GM12878 (cell line): ENCODE measurements at regions not wholly inside any gene's neighbourhood (a gene's known extent, or its start where the extent isn't known, plus 50 kb on each side); places are given as distances from the start of the nearest gene placed in this dataset.

Experiments
- ATAC-seq: fragments of 200-7000 bp; cut with Tn5 transposase; 3 replicates; pipeline ENCODE4 v1.9.1; 2020; ENCODE audit warnings: mild to moderate bottlenecking, moderate library complexity
- BruUV-seq: library from RNA; stranded (reverse); fragments of 400-500 nt; replicated peaks from 2 replicates; lab custom pipeline; 2021; lab: Mats Ljungman, UMichigan
- CTCF ChIA-PET: fragments of 300-600 bp; sonication (Branson Sonifier 250); formaldehyde crosslinking; extraction: SDS; loops from one replicate; lab custom pipeline; 2021; ENCODE audit warnings: inconsistent platforms; lab: Yijun Ruan, JAX
- POLR2A ChIA-PET: fragments of 350-600 bp; formaldehyde crosslinking; extraction: SDS; loops from one replicate; lab custom pipeline; 2021; ENCODE audit warnings: inconsistent platforms; lab: Charles Lee
- RAD21 ChIA-PET: fragments of 300-600 bp; sonication (Branson Sonifier 250); formaldehyde crosslinking; loops from one replicate; lab custom pipeline; 2023; ENCODE audit warnings: antibody characterized with exemption; ENCODE audit not compliant: unreplicated experiment; lab: Charles Lee
- SMC1A ChIA-PET: fragments of 300-600 bp; sonication (Branson Sonifier 250); formaldehyde crosslinking; loops from one replicate; lab custom pipeline; 2023; ENCODE audit not compliant: unreplicated experiment, uncharacterized antibody; lab: Charles Lee
- DNase-seq: peaks from one replicate; pipeline ENCODE4 v3.0.0-alpha.2; 2011; ENCODE audit warnings: low read depth, low spot score
- FAIRE-seq: peaks from 3 replicates; lab custom pipeline; 2011; peaks lifted over from hg19 to GRCh38; lab: Jason Lieb, UNC
- H2AFZ ChIP-seq: 2 replicates; pipeline ENCODE4 v1.6.0; 2011; ENCODE audit warnings: low read depth, low read length, control low read depth; ENCODE audit not compliant: control insufficient read depth
- H3K27ac ChIP-seq: 2 replicates; pipeline ENCODE4 v1.5.1; 2011; ENCODE audit warnings: control low read depth; ENCODE audit not compliant: control insufficient read depth, insufficient read depth
- H3K27me3 ChIP-seq, 2 experiments: replicated peaks in 1 of 2; 2 replicates each; pipeline versions ENCODE4 v1.6.0 to v1.6.1; 2011; ENCODE audit warnings: low read length in 1 of 2; ENCODE audit not compliant: control insufficient read depth in 2 of 2, insufficient read depth in 2 of 2
- H3K36me3 ChIP-seq, 2 experiments: 2 replicates each; pipeline ENCODE4 v1.5.1; 2011; ENCODE audit warnings: low read length in 1 of 2; ENCODE audit not compliant: control insufficient read depth in 2 of 2, insufficient read depth in 2 of 2
- H3K4me1 ChIP-seq: 2 replicates; pipeline ENCODE4 v1.6.1; 2011; ENCODE audit warnings: mild to moderate bottlenecking, low read length, moderate library complexity, mixed read lengths; ENCODE audit not compliant: control insufficient read depth, insufficient read depth
- H3K4me2 ChIP-seq: 2 replicates; pipeline ENCODE4 v1.6.0; 2011; ENCODE audit warnings: control low read depth; ENCODE audit not compliant: control insufficient read depth, insufficient read depth
- H3K4me3 ChIP-seq: fragments of 200-600 bp; sonication (generic); 2 replicates; pipeline ENCODE4 v1.5.1; 2016
- H3K79me2 ChIP-seq: 2 replicates; pipeline ENCODE4 v1.6.0; 2011; ENCODE audit warnings: low read length; ENCODE audit not compliant: control insufficient read depth, insufficient read depth
- H3K9ac ChIP-seq: 2 replicates; pipeline ENCODE4 v1.8.0; 2011; ENCODE audit warnings: low read length, control low read depth, mixed read lengths; ENCODE audit not compliant: control insufficient read depth, insufficient read depth
- H3K9me3 ChIP-seq: replicated peaks from 3 replicates; pipeline ENCODE4 v1.5.1; 2011; ENCODE audit warnings: mild to moderate bottlenecking, low read length; ENCODE audit not compliant: control insufficient read depth, insufficient read depth
- H4K20me1 ChIP-seq: 2 replicates; pipeline ENCODE4 v1.6.0; 2011; ENCODE audit not compliant: control insufficient read depth, insufficient read depth
- CEBPZ ChIP-seq: fragments of 150-350 bp; IDR thresholded peaks from 2 replicates; pipeline ENCODE4 v1.6.1; 2016; ENCODE audit warnings: low read depth, low read length
- CTCF ChIP-seq, 3 experiments: IDR thresholded peaks in 2 of 3; conservative IDR thresholded peaks in 1 of 3; 2 replicates each; pipeline ENCODE4 v1.5.1; 2011; ENCODE audit warnings: low read depth in 3 of 3, low read length in 3 of 3, mild to moderate bottlenecking in 3 of 3, control low read depth in 2 of 3, moderate library complexity in 2 of 3, inconsistent platforms in 1 of 3, mixed read lengths in 1 of 3; ENCODE audit not compliant: control insufficient read depth in 2 of 3, insufficient read depth in 1 of 3; ENCODE audit errors: extremely low read depth in 1 of 3
- DPF2 ChIP-seq: fragments of 450-650 bp; IDR thresholded peaks from 2 replicates; pipeline ENCODE4 v1.6.1; 2017; ENCODE audit warnings: mild to moderate bottlenecking
- EGR1 ChIP-seq, 2 experiments: IDR thresholded peaks; 1 replicate in 1 of 2; 2 replicates in 1 of 2; pipeline ENCODE4 v1.6.1; 2011 to 2012; ENCODE audit warnings: low read depth in 2 of 2, low read length in 2 of 2, borderline replicate concordance in 1 of 2, mild to moderate bottlenecking in 1 of 2, moderate library complexity in 1 of 2
- JUNB ChIP-seq: IDR thresholded peaks from 2 replicates; pipeline ENCODE4 v1.6.1; 2016; ENCODE audit warnings: antibody characterized with exemption, mild to moderate bottlenecking
- NBN ChIP-seq: fragments of 450-650 bp; IDR thresholded peaks from 2 replicates; pipeline ENCODE4 v1.6.1; 2016
- NR2F1 ChIP-seq: fragments of 450-650 bp; conservative IDR thresholded peaks from 2 replicates; pipeline ENCODE4 v1.6.1; 2017; ENCODE audit warnings: mild to moderate bottlenecking
- POLR2AphosphoS2 ChIP-seq: IDR thresholded peaks from 2 replicates; pipeline ENCODE4 v1.6.1; 2011; ENCODE audit warnings: low read depth, mild to moderate bottlenecking, low read length, improper control_type of control experiment, moderate library complexity
- ZNF274 ChIP-seq: IDR thresholded peaks from one replicate; pipeline ENCODE4 v1.8.0; 2011; ENCODE audit not compliant: insufficient read length, insufficient read depth
- WGBS: methylation state at CpG from one replicate; pipeline ENCODE4 v1.1.6; 2016; ENCODE audit warnings: low lambda C conversion rate; ENCODE audit not compliant: insufficient replicate concordance, insufficient coverage; ENCODE audit errors: missing lambda C conversion rate; 5-methylcytosine and 5-hydroxymethylcytosine counted together
- in situ Hi-C: fragments of 300-500 bp; cut with MboI; formaldehyde crosslinking; loops from 9 replicates; pipeline ENCODE4 v1.14.3; 2018; ENCODE audit warnings: mixed read lengths
- intact Hi-C: fragments of 100-400 bp; cut with micrococcal nuclease; formaldehyde crosslinking; loops from one replicate; pipeline ENCODE4 v1.14.2; 2022; ENCODE audit not compliant: unreplicated experiment
- TF ChIP-seq, protein P1 (sequence below): IDR thresholded peaks from 2 replicates; pipeline ENCODE4 v1.6.1; 2012; ENCODE audit warnings: improper control_type of control experiment, low read depth, low read length; ENCODE audit not compliant: insufficient replicate concordance
- TF ChIP-seq, protein P2 (sequence below): fragments of 450-650 bp; IDR thresholded peaks from 2 replicates; pipeline ENCODE4 v1.6.1; 2018; ENCODE audit warnings: borderline replicate concordance, mild to moderate bottlenecking; ENCODE audit not compliant: partially characterized antibody

GRCh38 chr11:112715056-112715455 lies 246.2 kb upstream of the NCAM1 start:
- BruUV-seq = no TSS peak
- DNase-seq = no peak

More at GRCh38 chr11:112715056-112715455, 246.2 kb upstream of the NCAM1 start:
- Histone ChIP-seq H3K79me2 (no peaks in the 10 kb centered on the region), H3K36me3 (no peaks in the 10 kb centered on the region), H3K9me3 (no peaks in the 10 kb centered on the region), H3K4me1 (no peaks in the 10 kb centered on the region), H4K20me1 (no peaks in the 10 kb centered on the region), H3K4me2 (no peak overlapping the region), H3K9ac (no peak overlapping the region), H3K27ac (no peak overlapping the region), H3K27me3 (no peaks in the 10 kb centered on the region; a peak in 1 of 4 replicates), H2AFZ (no peak overlapping the region), H3K4me3 (no peak overlapping the region)
- ChIA-PET CTCF (no interaction called here), RAD21 (no interaction called here), POLR2A (no interaction called here), SMC1A (no interaction called here)
- in situ Hi-C loops (no loop called here), intact Hi-C loops (no loop called here)
- FAIRE-seq = no peak
- 96% methylated on average over 2 of the region's 2 CpGs for WGBS
- ATAC-seq = no peak
- TF ChIP-seq POLR2AphosphoS2 (no peak), NR2F1 (no peak), JUNB (no peak), CEBPZ (no peak), EGR1 (IDR thresholded peaks at IDR 0.05; ENCODE audit: borderline replicate concordance in 1 of 2, low read depth in 2 of 2, low read length in 2 of 2) (no peak), NBN (no peak), DPF2 (no peak), ZNF274 (no peak), CTCF (IDR thresholded peaks at IDR 0.05 in 2 of 3, conservative IDR thresholded peaks at IDR 0.05 in 1 of 3; ENCODE audit: control insufficient read depth in 2 of 3, extremely low read depth in 1 of 3, insufficient read depth in 1 of 3, low read depth in 3 of 3, low read length in 3 of 3) (no peak)
- TF ChIP-seq, protein P1, sequence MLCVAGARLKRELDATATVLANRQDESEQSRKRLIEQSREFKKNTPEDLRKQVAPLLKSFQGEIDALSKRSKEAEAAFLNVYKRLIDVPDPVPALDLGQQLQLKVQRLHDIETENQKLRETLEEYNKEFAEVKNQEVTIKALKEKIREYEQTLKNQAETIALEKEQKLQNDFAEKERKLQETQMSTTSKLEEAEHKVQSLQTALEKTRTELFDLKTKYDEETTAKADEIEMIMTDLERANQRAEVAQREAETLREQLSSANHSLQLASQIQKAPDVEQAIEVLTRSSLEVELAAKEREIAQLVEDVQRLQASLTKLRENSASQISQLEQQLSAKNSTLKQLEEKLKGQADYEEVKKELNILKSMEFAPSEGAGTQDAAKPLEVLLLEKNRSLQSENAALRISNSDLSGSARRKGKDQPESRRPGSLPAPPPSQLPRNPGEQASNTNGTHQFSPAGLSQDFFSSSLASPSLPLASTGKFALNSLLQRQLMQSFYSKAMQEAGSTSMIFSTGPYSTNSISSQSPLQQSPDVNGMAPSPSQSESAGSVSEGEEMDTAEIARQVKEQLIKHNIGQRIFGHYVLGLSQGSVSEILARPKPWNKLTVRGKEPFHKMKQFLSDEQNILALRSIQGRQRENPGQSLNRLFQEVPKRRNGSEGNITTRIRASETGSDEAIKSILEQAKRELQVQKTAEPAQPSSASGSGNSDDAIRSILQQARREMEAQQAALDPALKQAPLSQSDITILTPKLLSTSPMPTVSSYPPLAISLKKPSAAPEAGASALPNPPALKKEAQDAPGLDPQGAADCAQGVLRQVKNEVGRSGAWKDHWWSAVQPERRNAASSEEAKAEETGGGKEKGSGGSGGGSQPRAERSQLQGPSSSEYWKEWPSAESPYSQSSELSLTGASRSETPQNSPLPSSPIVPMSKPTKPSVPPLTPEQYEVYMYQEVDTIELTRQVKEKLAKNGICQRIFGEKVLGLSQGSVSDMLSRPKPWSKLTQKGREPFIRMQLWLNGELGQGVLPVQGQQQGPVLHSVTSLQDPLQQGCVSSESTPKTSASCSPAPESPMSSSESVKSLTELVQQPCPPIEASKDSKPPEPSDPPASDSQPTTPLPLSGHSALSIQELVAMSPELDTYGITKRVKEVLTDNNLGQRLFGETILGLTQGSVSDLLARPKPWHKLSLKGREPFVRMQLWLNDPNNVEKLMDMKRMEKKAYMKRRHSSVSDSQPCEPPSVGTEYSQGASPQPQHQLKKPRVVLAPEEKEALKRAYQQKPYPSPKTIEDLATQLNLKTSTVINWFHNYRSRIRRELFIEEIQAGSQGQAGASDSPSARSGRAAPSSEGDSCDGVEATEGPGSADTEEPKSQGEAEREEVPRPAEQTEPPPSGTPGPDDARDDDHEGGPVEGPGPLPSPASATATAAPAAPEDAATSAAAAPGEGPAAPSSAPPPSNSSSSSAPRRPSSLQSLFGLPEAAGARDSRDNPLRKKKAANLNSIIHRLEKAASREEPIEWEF = no peak
- TF ChIP-seq, protein P2, sequence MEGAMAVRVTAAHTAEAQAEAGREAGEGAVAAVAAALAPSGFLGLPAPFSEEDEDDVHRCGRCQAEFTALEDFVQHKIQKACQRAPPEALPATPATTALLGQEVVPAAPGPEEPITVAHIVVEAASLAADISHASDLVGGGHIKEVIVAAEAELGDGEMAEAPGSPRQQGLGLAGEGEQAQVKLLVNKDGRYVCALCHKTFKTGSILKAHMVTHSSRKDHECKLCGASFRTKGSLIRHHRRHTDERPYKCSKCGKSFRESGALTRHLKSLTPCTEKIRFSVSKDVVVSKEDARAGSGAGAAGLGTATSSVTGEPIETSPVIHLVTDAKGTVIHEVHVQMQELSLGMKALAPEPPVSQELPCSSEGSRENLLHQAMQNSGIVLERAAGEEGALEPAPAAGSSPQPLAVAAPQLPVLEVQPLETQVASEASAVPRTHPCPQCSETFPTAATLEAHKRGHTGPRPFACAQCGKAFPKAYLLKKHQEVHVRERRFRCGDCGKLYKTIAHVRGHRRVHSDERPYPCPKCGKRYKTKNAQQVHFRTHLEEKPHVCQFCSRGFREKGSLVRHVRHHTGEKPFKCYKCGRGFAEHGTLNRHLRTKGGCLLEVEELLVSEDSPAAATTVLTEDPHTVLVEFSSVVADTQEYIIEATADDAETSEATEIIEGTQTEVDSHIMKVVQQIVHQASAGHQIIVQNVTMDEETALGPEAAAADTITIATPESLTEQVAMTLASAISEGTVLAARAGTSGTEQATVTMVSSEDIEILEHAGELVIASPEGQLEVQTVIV = no peak
